ENCODE measurements at regions not wholly inside any gene's neighbourhood (a gene's known extent, or its start where the extent isn't known, plus 50 kb on each side); places are given as distances from the start of the nearest gene placed in this dataset.

GRCh38 chr5:121735618-121736017, 116.1 kb upstream of the FTMT start:
- DNase-seq (ENCODE audit: low read depth in 2 of 2) = no peak

- DNase-seq (ENCODE audit: low read depth in 2 of 2) = no peak
Observed at GRCh38 chr5:121737120-121737519, 114.6 kb upstream of the FTMT start.

DNA sequence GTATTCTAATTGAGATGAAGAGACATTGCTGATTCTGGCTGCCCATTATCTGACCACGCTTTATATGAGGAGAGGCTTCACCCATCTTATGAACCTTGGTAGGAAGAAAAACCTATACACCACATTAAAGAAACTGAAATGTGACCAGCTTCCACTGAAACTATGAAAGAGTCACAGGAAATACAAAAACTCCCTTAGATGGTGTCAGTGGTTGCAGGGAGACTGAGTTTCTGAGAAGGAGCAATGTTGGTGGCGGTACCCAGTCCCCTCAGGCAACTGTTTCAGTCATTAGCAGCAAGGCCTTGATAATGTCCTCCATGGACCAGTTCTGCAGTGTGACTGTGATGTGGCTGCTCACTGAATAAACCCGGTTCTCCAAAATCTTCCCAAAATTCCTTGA, 110.5 kb upstream of the FTMT start:
- no peak for DNase-seq (ENCODE audit: low read depth in 2 of 2)

DNA sequence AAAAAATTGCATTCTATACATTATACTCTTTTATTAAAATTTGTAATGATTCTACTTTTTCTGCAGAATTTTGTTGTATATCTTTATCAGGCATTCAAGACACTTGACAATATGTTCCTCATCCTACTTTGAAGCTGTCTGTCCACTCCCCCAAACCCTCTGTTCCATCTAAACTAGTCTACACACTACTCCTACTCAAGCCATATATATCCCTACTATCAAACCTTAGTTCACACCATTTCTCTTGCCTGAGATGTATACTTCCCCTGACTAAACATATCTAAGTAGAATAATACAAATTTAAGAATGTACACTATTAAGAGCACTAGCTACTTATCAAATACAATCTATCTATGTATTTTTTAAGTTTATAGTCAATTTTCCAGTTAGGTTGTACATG, 107.1 kb upstream of the FTMT start:
- no peak for DNase-seq (ENCODE audit: low read depth in 2 of 2)

DNA sequence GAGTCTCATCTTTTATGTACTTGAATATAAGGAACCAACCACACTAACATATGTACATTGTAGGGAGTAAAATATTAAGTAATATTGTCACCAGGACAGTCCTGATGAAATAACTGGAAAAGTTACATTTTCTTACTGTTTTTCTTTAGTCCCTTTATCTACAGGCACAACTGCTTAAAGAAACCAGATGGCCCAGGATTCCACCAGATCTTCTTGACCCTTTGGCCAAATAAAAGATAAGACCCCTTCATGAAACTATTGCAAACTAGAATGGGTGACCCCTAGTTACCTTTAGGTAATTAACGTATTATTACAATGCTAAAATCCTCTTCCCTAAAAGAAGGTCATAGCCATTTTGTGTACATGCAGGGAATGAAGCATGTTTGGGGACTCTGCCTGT, 106.3 kb upstream of the FTMT start:
- no peak for DNase-seq (ENCODE audit: low read depth in 2 of 2)

DNA sequence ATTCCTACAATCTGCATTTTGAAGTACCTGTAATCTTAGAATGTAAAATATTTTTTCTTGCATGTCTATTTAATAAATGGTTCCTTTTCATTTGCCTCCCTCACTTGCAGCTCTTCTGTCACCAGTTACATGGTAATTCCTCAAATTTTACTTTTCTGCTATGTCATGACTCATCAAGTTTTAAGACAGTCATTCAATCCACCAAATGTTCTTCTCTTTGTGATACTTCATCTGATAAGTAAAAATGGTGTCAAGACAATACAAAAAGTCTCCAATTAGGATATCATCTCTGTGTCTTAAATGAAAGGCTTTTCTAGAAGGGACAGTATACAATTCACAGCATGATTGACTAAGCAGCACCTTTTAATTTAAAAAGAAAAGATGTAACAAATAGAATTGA, 104.9 kb upstream of the FTMT start:
- no peak for DNase-seq (ENCODE audit: low read depth in 2 of 2)

DNA sequence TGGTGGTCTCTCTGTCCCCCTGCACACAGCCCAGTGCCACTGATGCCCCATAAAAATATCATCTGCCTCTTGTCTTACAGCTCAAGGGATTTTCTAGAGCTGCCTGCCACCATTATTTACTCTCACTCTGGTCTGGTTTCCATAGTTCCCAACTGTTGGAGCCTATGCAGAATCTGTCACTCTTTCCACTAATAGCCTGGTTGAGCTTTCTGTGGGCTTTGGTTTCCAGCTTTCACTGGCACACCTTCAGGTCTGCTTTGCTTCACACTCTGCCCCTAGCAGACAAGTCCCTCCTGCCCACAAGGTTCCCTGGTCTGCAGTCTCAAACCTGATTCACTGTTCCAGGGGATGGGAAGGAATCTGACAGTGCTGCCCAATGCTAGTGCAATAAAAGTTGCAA, 103.0 kb upstream of the FTMT start:
- DNase-seq (ENCODE audit: low read depth in 2 of 2) = no peak

GRCh38 chr5:121752149-121752548, 99.5 kb upstream of the FTMT start:
- no peak for DNase-seq (ENCODE audit: low read depth in 2 of 2)

DNA sequence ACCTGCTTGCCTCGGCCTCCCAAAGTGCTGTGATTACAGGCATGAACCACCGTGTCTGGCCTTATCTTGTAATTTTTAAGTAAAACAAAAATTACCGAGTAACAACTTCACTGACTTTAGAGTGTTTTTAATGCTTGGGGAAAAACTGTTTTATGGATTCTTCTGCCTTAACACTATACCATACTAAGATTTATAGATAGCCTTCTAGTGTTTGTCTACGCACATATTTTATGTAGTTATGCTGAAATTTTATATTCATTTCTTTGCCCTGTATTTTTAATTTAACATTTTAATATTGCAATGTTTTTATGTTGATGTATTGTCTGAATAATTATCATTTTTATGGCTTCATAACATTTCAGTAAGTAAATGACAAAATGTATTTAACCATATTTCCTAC, 96.4 kb upstream of the FTMT start:
- no peak for DNase-seq (ENCODE audit: low read depth in 2 of 2)

DNA sequence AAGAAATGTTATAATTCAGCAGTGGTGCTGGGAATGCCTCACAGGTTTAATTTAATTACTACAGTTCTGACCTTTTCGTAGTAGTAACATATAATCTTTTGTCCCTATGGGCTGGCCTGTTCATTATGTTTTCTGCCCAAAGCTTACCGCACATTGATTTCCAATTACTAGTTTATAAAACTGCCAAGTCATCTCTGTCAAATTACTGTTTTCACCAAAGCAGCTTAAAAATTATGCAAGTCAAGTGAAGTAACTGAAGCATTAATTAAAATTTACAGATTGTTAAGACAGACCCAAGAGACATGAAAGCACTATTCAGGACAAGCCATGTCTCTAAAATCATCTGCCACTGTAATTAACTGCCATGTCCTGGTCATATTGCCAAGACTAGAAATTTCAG, 93.9 kb upstream of the FTMT start:
- no peak for DNase-seq (ENCODE audit: low read depth in 2 of 2)

- no peak for DNase-seq (ENCODE audit: low read depth in 2 of 2)
Observed at GRCh38 chr5:121758615-121759014, 93.1 kb upstream of the FTMT start.

DNA sequence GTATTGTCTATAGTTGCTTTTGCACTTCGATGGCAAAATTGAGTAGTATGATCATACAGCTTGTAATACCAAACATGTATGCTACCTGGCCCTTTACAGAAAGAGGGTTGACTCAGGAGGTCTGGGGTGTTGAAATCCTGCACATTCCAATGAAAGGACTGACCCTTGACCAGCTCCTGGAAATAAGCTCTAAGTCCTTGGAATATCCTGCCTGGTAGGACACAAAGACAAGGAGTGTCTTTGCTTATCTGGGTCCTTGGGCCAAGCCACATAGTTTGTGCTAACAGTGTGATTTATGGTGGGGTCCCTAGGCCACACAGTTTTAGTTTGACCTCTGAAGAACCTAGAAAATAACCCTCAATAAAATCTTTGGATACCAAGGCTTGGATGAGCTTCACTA, 89.3 kb upstream of the FTMT start:
- no peak for DNase-seq (ENCODE audit: low read depth in 2 of 2)

GRCh38 chr5:121763665-121764064, 88.0 kb upstream of the FTMT start:
- DNase-seq (ENCODE audit: low read depth in 2 of 2) = no peak

DNA sequence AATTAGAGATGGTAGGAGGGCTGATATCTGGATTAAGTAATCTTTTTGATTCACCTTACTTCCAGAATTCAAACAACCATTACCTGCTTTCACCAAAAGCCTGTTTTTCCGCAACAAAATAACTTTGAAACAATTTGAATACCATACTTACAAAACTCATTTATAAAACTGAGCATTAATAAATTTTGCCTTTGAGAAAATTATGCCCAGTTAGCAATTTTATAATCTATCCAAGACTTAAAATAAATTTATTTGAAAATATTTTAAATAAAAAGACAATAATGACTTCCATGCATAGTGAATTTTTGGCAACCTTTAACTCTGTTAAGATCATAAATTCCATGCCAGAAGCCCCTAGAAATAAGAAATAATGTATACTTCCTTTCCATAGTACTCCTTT, 71.3 kb upstream of the FTMT start:
- no peak for DNase-seq (ENCODE audit: low read depth in 2 of 2)

GRCh38 chr5:121783700-121784099, 68.0 kb upstream of the FTMT start:
- DNase-seq (ENCODE audit: low read depth in 2 of 2) = no peak

GRCh38 chr5:121793791-121794190, 57.9 kb upstream of the FTMT start:
- DNase-seq (ENCODE audit: low read depth in 2 of 2) = no peak

DNA sequence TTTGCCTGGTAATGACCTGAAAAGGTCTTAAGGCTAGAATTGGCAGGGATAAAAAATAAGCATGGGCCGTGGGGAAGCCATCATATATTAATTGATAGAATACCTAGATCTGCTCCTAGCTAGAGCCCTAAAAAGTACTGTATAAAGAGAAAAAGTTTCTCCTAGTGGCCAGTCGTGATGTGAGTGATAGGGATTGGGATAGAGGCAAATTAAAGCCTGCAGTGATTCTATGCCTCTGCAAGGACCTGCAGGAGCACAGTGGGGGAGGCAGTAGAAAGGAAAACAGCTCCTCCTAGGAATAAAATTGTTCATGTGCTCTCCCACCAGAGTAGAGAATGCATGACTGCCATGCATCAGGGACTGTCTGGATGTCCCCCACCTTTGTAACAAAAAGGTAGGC, 56.2 kb upstream of the FTMT start:
- no peak for DNase-seq (ENCODE audit: low read depth in 2 of 2)

GRCh38 chr5:121797681-121798518, 53.8 kb upstream of the FTMT start:
- no peak for DNase-seq (ENCODE audit: low read depth in 2 of 2)

Measured in fibroblast of skin of left quadriceps (primary cell).